ENCODE measurements at regions not wholly inside any gene's neighbourhood (a gene's known extent, or its start where the extent isn't known, plus 50 kb on each side); places are given as distances from the start of the nearest gene placed in this dataset.
"Not testable (repeated sequence)": the region's sequence is repeated elsewhere in the genome, so short reads cannot be mapped to it uniquely, and the experiment has no call there.

DNA sequence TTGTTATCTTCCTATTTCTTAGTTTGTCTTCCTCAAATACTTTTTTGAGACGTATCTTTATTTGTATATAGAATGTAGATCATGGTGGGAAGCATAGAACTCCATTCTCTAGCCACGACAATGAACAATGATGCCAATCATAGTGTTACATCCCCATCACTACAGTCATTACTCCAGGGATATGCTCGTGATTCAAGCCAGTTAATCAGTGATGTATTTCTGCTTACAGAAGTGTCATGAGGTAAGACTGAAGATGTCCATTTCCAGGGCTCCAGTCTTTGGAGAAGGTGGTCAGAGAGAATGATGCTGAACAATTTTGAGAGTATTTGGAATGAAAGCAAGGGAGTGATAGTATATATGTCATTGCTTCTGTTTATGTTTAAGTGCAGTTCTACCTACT is 777.2 kb upstream of the TMEFF2 start:
- no peaks in the 10 kb centered on the region for H3K36me3 ChIP-seq
- DNase-seq (no peak), ATAC-seq (no peak)
- TF ChIP-seq, protein P1, sequence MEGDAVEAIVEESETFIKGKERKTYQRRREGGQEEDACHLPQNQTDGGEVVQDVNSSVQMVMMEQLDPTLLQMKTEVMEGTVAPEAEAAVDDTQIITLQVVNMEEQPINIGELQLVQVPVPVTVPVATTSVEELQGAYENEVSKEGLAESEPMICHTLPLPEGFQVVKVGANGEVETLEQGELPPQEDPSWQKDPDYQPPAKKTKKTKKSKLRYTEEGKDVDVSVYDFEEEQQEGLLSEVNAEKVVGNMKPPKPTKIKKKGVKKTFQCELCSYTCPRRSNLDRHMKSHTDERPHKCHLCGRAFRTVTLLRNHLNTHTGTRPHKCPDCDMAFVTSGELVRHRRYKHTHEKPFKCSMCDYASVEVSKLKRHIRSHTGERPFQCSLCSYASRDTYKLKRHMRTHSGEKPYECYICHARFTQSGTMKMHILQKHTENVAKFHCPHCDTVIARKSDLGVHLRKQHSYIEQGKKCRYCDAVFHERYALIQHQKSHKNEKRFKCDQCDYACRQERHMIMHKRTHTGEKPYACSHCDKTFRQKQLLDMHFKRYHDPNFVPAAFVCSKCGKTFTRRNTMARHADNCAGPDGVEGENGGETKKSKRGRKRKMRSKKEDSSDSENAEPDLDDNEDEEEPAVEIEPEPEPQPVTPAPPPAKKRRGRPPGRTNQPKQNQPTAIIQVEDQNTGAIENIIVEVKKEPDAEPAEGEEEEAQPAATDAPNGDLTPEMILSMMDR (IDR thresholded peaks at IDR 0.05 in 4 of 5, conservative IDR thresholded peaks at IDR 0.05 in 1 of 5) = no peak
- intact Hi-C loops (cut with DNase I; ENCODE audit: low total_unique reads) (no loop called here), in situ Hi-C loops (cut with MboI; ENCODE audit: low sequenced_read_pairs in 4 of 4) (no loop called here)
- H3K27ac ChIP-seq = no peak overlapping the region
- no peaks in the 10 kb centered on the region for H3K4me1 ChIP-seq
- no peaks in the 10 kb centered on the region for H3K27me3 ChIP-seq
- no peaks in the 10 kb centered on the region for H3K9me3 ChIP-seq
- H3K4me3 ChIP-seq = no peak overlapping the region

DNA sequence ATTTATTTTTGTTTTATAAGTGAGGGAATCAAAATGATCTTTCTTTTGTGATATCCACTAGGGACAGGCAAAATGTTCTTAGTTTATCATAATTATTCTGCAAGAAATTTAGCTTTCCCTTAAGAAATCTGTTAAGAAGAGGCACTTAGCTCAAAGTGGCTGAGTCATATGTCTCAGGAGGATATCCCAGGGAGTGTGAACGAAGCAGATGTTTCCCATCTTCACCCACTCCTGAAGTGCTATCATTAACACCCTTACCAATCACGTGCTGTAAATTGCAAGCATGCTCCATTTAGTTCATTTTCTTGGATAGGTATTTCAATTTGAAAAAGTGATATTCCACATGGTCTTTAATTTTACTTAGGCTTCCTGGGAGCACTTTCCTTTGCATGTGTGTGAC is 774.3 kb upstream of the TMEFF2 start:
- no peak overlapping the region for H3K4me3 ChIP-seq
- H3K36me3 ChIP-seq = no peaks in the 10 kb centered on the region
- H3K27ac ChIP-seq = no peak overlapping the region
- H3K4me1 ChIP-seq = no peaks in the 10 kb centered on the region
- intact Hi-C loops (cut with DNase I; ENCODE audit: low total_unique reads) = no loop called here
- in situ Hi-C loops (cut with MboI; ENCODE audit: low sequenced_read_pairs in 4 of 4) = no loop called here
- TF ChIP-seq, protein P1 (IDR thresholded peaks at IDR 0.05 in 4 of 5, conservative IDR thresholded peaks at IDR 0.05 in 1 of 5) = no peak
- TF ChIP-seq POLR2A (IDR thresholded peaks at IDR 0.05) = no peak
- no peaks in the 10 kb centered on the region for H3K9me3 ChIP-seq
- ATAC-seq (no peak), DNase-seq (no peak)
- H3K27me3 ChIP-seq = no peaks in the 10 kb centered on the region

DNA sequence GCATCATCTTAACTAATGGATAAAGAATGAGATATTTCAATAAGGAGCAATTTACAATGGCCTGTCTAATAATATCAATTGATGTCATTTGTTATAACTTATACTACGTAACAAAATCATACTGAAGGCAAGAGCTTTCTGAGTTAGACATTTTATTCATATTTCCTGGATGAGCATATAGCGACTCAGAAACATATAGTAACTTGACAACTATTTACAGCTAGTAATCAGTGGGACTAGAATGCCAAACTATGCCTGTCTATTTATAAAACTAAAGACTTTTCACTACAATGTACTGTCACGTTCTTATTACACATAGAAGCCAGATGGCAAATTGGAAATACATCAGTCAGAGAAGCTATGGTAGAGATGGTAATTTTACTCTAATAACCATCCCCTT is 766.2 kb upstream of the TMEFF2 start:
- no peak for ATAC-seq
- no peak for DNase-seq
- Histone ChIP-seq H3K27ac (no peak overlapping the region), H3K4me3 (no peak overlapping the region), H3K4me1 (no peaks in the 10 kb centered on the region), H3K9me3 (no peaks in the 10 kb centered on the region), H3K36me3 (no peaks in the 10 kb centered on the region), H3K27me3 (no peaks in the 10 kb centered on the region)
- no peak for TF ChIP-seq POLR2A (IDR thresholded peaks at IDR 0.05)
- TF ChIP-seq, protein P1 (IDR thresholded peaks at IDR 0.05 in 4 of 5, conservative IDR thresholded peaks at IDR 0.05 in 1 of 5) = no peak
- in situ Hi-C loops (cut with MboI; ENCODE audit: low sequenced_read_pairs in 4 of 4) (no loop called here), intact Hi-C loops (cut with DNase I; ENCODE audit: low total_unique reads) (no loop called here)

DNA sequence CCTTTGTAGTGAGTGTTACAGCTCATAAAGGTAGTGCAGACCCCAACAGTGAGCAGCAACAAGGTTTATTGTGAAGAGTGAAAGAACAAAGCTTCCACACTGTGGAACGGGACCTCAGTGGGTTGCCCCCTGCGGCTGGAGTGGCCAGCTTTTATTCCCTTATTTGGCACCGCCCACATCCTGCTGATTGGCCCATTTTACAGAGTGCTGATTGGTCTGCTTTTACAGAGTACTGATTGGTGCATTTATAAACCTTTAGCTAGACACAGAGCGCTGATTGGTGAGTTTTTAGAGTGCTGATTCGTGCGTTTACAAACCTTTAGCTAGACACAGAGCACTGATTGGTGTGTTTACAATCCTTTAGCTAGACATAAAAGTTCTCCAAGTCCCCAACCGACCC is 763.9 kb upstream of the TMEFF2 start:
- H3K4me1 ChIP-seq; intact Hi-C loops (cut with DNase I; ENCODE audit: low total_unique reads); H3K9me3 ChIP-seq; H3K27ac ChIP-seq; ATAC-seq; H3K27me3 ChIP-seq; DNase-seq; H3K4me3 ChIP-seq; H3K36me3 ChIP-seq; in situ Hi-C loops (cut with MboI; ENCODE audit: low sequenced_read_pairs in 4 of 4): not testable (repeated sequence)

DNA sequence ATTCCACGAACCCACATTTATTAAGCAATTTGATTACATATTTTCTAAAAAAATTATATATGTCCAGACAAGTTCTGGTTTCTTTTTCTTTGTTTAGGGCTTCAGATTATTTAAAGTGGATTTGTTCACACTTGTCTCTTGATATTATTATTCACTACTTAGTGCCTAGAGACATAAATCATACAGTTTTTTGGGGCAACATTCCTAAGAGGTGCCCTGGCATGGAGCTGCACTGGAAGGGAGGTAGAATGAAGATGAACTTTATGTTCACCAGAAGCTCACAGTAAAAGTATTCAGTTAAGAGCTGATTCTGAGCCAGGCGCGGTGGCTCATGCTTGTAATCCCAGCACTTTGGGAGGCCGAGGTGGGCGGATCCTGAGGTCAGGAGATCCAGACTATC is 762.7 kb upstream of the TMEFF2 start:
- ATAC-seq = no peak
- no peaks in the 10 kb centered on the region for H3K4me1 ChIP-seq
- no peak for DNase-seq
- no peak overlapping the region for H3K4me3 ChIP-seq
- in situ Hi-C loops (cut with MboI; ENCODE audit: low sequenced_read_pairs in 4 of 4) = no loop called here
- no peaks in the 10 kb centered on the region for H3K9me3 ChIP-seq
- intact Hi-C loops (cut with DNase I; ENCODE audit: low total_unique reads) = no loop called here
- no peaks in the 10 kb centered on the region for H3K27me3 ChIP-seq
- H3K27ac ChIP-seq = no peak overlapping the region
- no peaks in the 10 kb centered on the region for H3K36me3 ChIP-seq
- TF ChIP-seq, protein P1 (IDR thresholded peaks at IDR 0.05 in 4 of 5, conservative IDR thresholded peaks at IDR 0.05 in 1 of 5) = no peak
- TF ChIP-seq POLR2A (IDR thresholded peaks at IDR 0.05) = no peak
